ENCODE measurements at regions not wholly inside any gene's neighbourhood (a gene's known extent, or its start where the extent isn't known, plus 50 kb on each side); places are given as distances from the start of the nearest gene placed in this dataset.

- no peak for TF ChIP-seq CTCF (IDR thresholded peaks at IDR 0.05; ENCODE audit: low read depth, low read length, poor library complexity, severe bottlenecking)
- TF ChIP-seq EZH2phosphoT487 (IDR thresholded peaks at IDR 0.05; ENCODE audit: borderline replicate concordance, low read length): no peak
Measured at GRCh38 chr12:114272605-114273004, 133.3 kb downstream of the TBX5 start.

Measured in DOHH2 (cell line).